NCI-H510A (cell line): ENCODE measurements at regions not wholly inside any gene's neighbourhood (a gene's known extent, or its start where the extent isn't known, plus 50 kb on each side); places are given as distances from the start of the nearest gene placed in this dataset.

Experiments
- DNase-seq: peaks from one replicate; lab custom pipeline; 2025; lab: John Stamatoyannopoulos, UW

- DNase-seq, result peak; percentile 62
Measured at GRCh38 chr4:77367638-77368037, 210.6 kb downstream of the CCNG2 start.

GRCh38 chr4:77372375-77372774 lies 215.4 kb downstream of the CCNG2 start:
- DNase-seq, result no peak

- no peak for DNase-seq
Measured at GRCh38 chr4:77375866-77376607, 219.0 kb downstream of the CCNG2 start.

GRCh38 chr4:77376788-77377460 lies 219.9 kb downstream of the CCNG2 start:
- no peak for DNase-seq

- no peak for DNase-seq
Measured at GRCh38 chr4:77384094-77384493, 221.5 kb upstream of the CXCL13 start.

GRCh38 chr4:77385124-77385969 lies 220.3 kb upstream of the CXCL13 start:
- DNase-seq, result peak; percentile 34

- no peak for DNase-seq
Measured at GRCh38 chr4:77393996-77394395, 211.6 kb upstream of the CXCL13 start.

GRCh38 chr4:77395481-77395880 lies 210.1 kb upstream of the CXCL13 start:
- no peak for DNase-seq

GRCh38 chr4:77398256-77398655 lies 207.4 kb upstream of the CXCL13 start:
- DNase-seq, result no peak

- no peak for DNase-seq
Measured at GRCh38 chr4:77399831-77400230, 205.8 kb upstream of the CXCL13 start.

GRCh38 chr4:77413766-77414165 lies 191.9 kb upstream of the CXCL13 start:
- no peak for DNase-seq

GRCh38 chr4:77415689-77416088 lies 189.9 kb upstream of the CXCL13 start:
- DNase-seq, result no peak

- no peak for DNase-seq
Measured at GRCh38 chr4:77418333-77418732, 187.3 kb upstream of the CXCL13 start.

- no peak for DNase-seq
Measured at GRCh38 chr4:77430847-77431246, 174.8 kb upstream of the CXCL13 start.

- DNase-seq, result no peak
Measured at GRCh38 chr4:77431546-77431945, 174.1 kb upstream of the CXCL13 start.

GRCh38 chr4:77432717-77433417 lies 172.8 kb upstream of the CXCL13 start:
- DNase-seq, result no peak

- peak; percentile 45 for DNase-seq
Measured at GRCh38 chr4:77433418-77433733, 172.2 kb upstream of the CXCL13 start.

GRCh38 chr4:77434299-77435092 lies 171.1 kb upstream of the CXCL13 start:
- no peak for DNase-seq

- no peak for DNase-seq
Measured at GRCh38 chr4:77437079-77437478, 168.5 kb upstream of the CXCL13 start.

GRCh38 chr4:77438549-77438948 lies 167.1 kb upstream of the CXCL13 start:
- no peak for DNase-seq

GRCh38 chr4:77443941-77444340 lies 161.7 kb upstream of the CXCL13 start:
- no peak for DNase-seq
